ENCODE measurements at regions not wholly inside any gene's neighbourhood (a gene's known extent, or its start where the extent isn't known, plus 50 kb on each side); places are given as distances from the start of the nearest gene placed in this dataset.
A peak's percentile ranks its signal among the peaks of the same experiment; 100 is the strongest.

DNA sequence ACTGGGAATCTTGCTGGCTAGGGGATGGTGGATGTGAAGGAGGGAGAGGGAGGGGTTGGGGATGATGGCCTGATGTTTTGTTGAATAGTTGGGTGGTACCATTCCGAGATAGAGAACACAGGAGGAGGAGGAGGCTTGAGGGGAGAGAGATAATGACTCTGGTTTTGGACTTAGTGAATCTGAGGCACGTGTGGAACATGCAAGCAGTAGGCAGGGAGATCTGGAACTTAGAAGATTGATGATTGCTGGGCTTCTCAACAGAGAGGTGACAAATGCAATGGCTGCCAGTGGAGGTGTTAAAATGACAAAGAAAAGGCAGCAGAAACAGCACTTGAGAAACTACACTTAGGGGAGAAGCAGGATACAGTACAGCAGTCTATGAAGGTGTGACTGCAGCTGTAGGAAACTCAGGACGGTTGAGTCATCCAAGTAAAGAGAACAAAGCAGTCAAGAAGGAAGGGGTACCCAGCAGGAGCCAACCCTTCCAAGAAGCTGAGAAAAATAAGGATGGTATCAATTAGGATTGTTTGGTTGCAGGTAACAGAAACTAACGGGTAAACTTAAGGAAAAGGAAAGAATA lies 186.8 kb upstream of the FOXN2 start:
- intact Hi-C loops (cut with DNase I): no loop called here
- DNase-seq (no peak), ATAC-seq (no peak)
- TF ChIP-seq CTCF (IDR thresholded peaks at IDR 0.05): no peak
- Histone ChIP-seq H3K36me3 (no peaks in the 10 kb centered on the region), H3K4me1 (peaks cover 7% of the 10 kb centered on the region), H3K27ac (no peak overlapping the region), H3K27me3 (ENCODE audit: low read depth) (no peaks in the 10 kb centered on the region), H3K4me3 (no peak overlapping the region), H3K9me3 (no peaks in the 10 kb centered on the region)

DNA sequence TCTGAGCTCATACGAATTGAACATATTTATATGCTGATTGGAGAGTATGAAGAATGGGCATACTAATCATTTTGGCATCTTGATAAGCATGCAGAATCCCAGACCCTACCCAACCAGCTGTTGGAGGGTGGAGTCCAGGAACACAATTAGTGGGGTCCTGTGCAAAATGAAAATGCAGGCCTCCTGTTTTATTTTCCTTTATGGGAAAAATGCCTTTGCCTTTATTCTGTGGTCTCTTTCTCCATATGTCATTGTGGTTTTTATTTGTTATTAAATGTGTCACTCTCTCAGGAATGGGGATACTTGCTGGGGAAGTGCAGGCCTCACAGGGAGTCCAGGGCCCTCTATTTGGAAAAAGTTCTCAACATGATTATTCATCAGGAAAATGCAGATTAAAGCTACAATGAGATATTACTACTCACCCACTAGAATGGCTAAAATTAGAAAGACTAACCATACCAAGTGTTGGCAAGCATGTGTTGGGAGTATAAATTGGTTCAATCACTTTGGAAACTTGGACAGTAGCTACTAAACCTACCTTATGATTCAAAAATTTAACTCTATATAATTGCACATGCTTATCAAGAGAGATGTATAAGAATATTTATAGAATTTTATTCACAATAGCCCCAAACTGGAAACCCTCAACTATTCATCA lies 185.1 kb upstream of the FOXN2 start:
- no peaks in the 10 kb centered on the region for H3K27me3 ChIP-seq (ENCODE audit: low read depth)
- H3K27ac ChIP-seq: no peak overlapping the region
- intact Hi-C loops (cut with DNase I): no loop called here
- no peaks in the 10 kb centered on the region for H3K9me3 ChIP-seq
- peaks cover 7% of the 10 kb centered on the region for H3K4me1 ChIP-seq
- H3K4me3 ChIP-seq: no peak overlapping the region
- no peak for ATAC-seq
- TF ChIP-seq CTCF (IDR thresholded peaks at IDR 0.05): no peak
- no peak for DNase-seq
- H3K36me3 ChIP-seq: no peaks in the 10 kb centered on the region

- no peak for ATAC-seq
- H3K36me3 ChIP-seq: no peaks in the 10 kb centered on the region
- H3K27ac ChIP-seq: peak overlapping the region; percentile 13
- intact Hi-C loops (cut with DNase I): no loop called here
- H3K27me3 ChIP-seq (ENCODE audit: low read depth): no peaks in the 10 kb centered on the region
- peaks cover 4% of the 10 kb centered on the region for H3K4me1 ChIP-seq
- TF ChIP-seq CTCF (IDR thresholded peaks at IDR 0.05): no peak
- no peaks in the 10 kb centered on the region for H3K9me3 ChIP-seq
- DNase-seq: no peak
- H3K4me3 ChIP-seq: no peak overlapping the region
Observed at GRCh38 chr2:48131539-48132270, 182.8 kb upstream of the FOXN2 start.

GRCh38 chr2:48132271-48132625 lies 182.2 kb upstream of the FOXN2 start:
- Histone ChIP-seq H3K9me3 (no peaks in the 10 kb centered on the region), H3K36me3 (no peaks in the 10 kb centered on the region), H3K4me3 (no peak overlapping the region), H3K27ac (no peak overlapping the region), H3K27me3 (ENCODE audit: low read depth) (no peaks in the 10 kb centered on the region), H3K4me1 (peaks cover 4% of the 10 kb centered on the region)
- intact Hi-C loops (cut with DNase I): no loop called here
- no peak for DNase-seq
- no peak for ATAC-seq
- TF ChIP-seq CTCF (IDR thresholded peaks at IDR 0.05): no peak

DNA sequence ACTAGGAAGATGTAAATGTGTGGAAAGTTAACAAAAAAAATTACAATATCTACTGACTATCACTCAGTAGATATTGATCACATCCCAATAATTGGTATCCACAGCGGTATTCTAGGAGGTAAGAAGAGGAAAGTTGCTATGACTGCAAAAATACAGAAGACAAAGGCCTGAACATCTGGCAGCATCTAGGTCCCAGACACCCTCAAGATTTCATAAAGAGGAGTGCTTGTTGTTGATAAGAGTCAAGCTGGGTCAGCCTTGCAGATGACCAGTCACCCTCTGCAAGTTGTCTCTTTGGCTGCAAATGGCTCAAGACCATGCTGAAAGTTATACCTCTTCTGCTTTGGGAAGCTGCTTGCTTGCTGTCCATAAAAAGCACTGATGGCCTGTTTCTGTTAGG lies 179.8 kb upstream of the FOXN2 start:
- no peak for ATAC-seq
- no peak for TF ChIP-seq CTCF (IDR thresholded peaks at IDR 0.05)
- Histone ChIP-seq H3K4me1 (peaks cover 4% of the 10 kb centered on the region), H3K27ac (no peak overlapping the region), H3K4me3 (no peak overlapping the region), H3K27me3 (ENCODE audit: low read depth) (no peaks in the 10 kb centered on the region), H3K9me3 (no peaks in the 10 kb centered on the region), H3K36me3 (no peaks in the 10 kb centered on the region)
- DNase-seq: no peak
- intact Hi-C loops (cut with DNase I): no loop called here
